HuH-7.5 (cell line): ENCODE measurements at regions not wholly inside any gene's neighbourhood (a gene's known extent, or its start where the extent isn't known, plus 50 kb on each side); places are given as distances from the start of the nearest gene placed in this dataset.
A peak's percentile ranks its signal among the peaks of the same experiment; 100 is the strongest.

Experiments
- DNase-seq: peaks from one replicate; pipeline ENCODE4 v3.0.0; 2011; ENCODE audit warnings: low spot score

GRCh38 chr6:141158740-141159139 lies 974.0 kb upstream of the GJE1 start:
- DNase-seq, result no peak

- DNase-seq, result no peak
These were observed 979.2 kb upstream of the GJE1 start for GRCh38 chr6:141153563-141153962.

- no peak for DNase-seq
These were observed 979.8 kb upstream of the GJE1 start for GRCh38 chr6:141152951-141153350.

- DNase-seq, result no peak
These were observed 980.9 kb upstream of the GJE1 start for GRCh38 chr6:141151710-141152417.

- DNase-seq, result no peak
These were observed 990.9 kb upstream of the GJE1 start for GRCh38 chr6:141141870-141142269.

DNA sequence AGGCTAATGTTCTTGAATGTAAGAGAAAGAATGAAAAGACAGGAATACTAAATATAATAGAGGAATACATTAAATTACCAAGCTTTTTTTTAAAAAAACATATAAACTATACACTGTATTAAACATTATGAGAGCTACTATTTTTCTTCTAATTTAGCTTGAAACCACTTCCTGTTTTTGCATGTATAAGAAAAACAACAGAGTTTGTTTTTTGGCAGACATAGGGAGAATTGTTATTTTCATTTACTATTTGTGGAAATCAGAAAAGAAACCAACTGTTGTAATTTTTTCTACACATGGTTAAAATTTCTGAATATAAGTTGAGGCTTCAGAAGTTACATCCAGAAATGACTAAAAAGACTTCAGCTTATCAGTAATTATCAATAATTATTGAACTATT lies 991.8 kb upstream of the GJE1 start:
- DNase-seq, result no peak

DNA sequence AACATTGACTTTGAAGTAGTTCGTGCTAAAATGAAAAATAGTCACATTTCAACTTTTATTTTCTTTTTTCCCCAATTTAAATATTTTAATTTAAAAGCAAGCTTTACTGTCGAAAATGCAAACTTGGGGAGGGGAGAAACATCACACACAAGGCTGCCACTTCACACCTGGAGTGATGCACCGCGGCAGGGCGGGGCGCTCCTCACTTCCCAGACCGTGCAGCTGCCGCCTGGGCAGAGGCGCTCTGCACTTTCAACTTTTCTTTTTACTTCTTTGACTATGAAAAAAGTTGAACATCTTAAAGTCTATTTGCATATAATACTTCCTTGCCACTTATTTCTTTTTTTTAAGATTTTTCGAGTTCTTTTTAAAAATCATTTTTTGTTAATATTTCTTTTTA lies 993.3 kb upstream of the GJE1 start:
- DNase-seq, result no peak

GRCh38 chr6:141134723-141135122 lies 998.0 kb upstream of the GJE1 start:
- DNase-seq, result no peak

DNA sequence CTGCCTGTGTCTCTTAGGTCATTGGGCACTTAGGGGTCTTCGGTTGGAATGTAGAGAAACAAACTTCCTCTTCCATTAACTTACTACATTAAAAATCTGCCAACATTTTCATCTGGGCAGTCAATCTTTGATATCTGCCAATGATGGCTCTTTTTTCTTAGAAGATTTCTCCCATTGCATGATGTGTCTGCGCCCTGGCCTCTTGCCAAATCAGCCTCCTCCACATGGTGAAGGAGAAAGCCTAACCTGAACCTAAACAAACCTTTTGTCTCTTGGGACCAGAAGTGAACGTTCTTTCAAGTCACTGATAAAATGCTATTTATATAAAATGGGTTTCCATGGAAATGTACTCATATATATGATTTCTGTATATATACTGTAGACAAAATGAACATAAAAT lies 998.9 kb upstream of the GJE1 start:
- DNase-seq, result no peak

GRCh38 chr6:141133346-141133745 lies 999.4 kb upstream of the GJE1 start:
- DNase-seq, result no peak

GRCh38 chr6:141131616-141132015 lies 1001.1 kb upstream of the GJE1 start:
- no peak for DNase-seq

GRCh38 chr6:141123497-141123896 lies 1009.2 kb upstream of the GJE1 start:
- no peak for DNase-seq

DNA sequence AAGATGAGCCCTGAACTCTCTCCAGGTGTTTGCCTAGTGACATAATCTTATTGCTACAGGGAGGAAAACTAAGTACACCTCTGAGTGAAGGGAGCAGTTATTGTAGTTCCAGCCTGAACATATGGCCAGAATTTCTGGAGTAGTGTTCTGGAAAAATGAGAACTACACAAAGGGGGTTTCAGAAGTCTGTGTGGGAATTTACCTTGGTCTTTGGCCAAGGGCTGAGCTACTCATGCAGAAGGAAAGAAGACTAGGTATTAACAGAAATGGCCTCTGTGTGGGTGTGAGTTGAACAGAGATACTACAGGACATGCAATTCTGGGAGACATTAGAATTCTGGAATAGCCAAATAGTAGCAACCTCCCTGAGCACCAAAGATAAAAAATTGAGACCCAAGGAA lies 1009.7 kb upstream of the GJE1 start:
- DNase-seq, result no peak

DNA sequence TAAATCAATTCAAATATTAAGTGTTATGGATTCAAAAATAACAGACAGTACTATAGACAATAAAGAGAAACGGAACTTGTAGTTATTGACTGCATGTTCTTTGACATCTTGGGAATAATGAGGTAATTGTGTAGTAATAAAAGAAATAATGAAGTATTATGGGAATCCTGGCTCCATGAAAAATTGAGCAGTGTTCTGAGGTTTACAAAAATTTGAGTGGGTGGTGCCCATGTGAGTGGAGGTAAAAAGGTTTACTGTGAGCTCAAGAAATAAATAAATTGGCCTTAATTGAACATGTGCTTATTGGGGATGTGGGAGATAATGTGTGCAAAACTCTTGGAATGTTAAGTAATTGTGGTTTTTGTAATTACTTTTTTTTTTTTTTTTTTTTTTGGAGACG lies 1013.7 kb upstream of the GJE1 start:
- DNase-seq, result no peak

- DNase-seq, result no peak
These were observed 1014.9 kb upstream of the GJE1 start for GRCh38 chr6:141117874-141118273.

GRCh38 chr6:141110481-141110880 lies 1022.2 kb upstream of the GJE1 start:
- no peak for DNase-seq

DNA sequence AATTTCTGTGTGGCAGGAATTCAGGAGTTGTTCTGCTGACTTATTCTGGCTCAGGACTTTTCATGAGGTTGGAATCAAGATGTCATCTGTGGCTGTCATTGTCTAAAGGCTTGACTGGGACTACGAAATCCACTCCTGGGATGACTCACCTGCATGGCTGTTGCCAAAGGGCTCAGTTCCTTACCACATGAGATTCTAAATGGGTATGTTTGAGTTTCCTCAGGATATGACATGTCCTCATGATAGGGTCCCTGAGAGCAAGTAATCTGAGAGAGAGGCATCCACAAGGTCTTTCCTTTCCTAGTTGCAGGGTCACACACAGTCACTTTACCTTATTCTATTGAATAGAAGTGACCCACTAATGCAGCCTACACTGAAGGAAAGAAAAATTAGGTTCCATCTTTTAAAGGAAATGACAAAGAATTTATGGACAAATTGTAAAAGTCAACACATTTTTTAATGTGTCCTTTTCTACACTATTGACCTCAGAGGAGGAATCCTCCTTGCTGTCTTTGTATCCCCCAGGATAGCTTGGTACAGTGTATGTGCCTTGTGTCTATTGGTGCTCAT lies 1025.0 kb upstream of the GJE1 start:
- DNase-seq, result no peak

DNA sequence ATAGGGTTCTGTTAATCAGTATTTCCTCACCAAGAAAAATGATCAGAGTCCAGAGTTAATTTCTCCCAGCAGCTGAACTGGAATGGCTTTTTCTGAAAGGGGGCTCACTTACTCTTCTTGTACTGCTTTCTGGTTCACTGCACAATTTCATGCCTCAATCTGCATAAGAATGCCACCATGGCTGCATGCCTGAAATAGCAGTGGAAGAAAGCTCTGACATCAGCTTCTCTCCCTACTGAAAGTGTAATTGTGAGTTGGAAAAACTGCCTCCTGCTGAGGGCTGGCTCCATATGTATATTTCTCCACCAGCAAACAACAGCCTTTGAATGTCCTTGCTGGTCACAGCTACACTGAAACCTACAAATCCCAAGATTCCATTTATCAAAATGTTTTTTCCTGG lies 1027.2 kb upstream of the GJE1 start:
- no peak for DNase-seq

DNA sequence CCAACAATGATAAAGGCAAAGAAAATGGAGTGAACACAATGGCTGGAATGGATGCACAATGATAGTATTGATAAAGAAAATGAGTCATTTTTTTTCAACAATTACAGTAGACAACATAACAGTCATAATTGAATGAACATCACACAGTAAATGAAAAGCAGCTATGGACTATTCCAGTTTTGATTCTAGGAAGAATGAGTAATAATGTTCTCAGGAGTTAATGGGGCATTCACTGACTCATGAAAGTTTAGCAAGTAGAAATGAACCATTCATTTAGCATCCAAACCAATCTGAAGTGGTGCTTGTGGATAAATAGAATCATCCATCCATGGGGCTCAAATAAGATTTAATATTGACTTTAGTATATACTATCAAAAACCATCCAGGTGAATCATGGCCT lies 1029.5 kb upstream of the GJE1 start:
- DNase-seq, result no peak

- DNase-seq, result no peak
These were observed 1035.3 kb upstream of the GJE1 start for GRCh38 chr6:141097471-141097870.

GRCh38 chr6:141095308-141095707 lies 1037.4 kb upstream of the GJE1 start:
- DNase-seq, result no peak

DNA sequence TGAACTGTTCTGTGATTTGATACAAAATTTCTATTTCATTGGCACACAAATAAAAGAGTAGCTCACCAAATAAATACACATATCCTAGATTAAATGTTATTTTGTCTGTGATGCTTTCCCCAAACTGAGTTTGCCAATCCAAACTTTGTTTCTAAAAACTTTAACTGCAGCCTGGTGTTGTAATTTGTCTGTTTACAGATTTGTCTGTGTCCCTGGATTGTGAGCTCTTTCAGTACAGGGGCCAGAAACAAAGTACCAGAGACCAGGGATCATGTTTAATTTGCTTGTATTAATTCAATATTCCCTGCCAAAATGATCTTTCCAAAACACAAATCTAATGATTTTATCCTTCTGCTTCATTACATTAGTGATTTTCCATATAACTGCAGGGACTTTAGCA lies 1044.6 kb upstream of the GJE1 start:
- DNase-seq, result no peak

DNA sequence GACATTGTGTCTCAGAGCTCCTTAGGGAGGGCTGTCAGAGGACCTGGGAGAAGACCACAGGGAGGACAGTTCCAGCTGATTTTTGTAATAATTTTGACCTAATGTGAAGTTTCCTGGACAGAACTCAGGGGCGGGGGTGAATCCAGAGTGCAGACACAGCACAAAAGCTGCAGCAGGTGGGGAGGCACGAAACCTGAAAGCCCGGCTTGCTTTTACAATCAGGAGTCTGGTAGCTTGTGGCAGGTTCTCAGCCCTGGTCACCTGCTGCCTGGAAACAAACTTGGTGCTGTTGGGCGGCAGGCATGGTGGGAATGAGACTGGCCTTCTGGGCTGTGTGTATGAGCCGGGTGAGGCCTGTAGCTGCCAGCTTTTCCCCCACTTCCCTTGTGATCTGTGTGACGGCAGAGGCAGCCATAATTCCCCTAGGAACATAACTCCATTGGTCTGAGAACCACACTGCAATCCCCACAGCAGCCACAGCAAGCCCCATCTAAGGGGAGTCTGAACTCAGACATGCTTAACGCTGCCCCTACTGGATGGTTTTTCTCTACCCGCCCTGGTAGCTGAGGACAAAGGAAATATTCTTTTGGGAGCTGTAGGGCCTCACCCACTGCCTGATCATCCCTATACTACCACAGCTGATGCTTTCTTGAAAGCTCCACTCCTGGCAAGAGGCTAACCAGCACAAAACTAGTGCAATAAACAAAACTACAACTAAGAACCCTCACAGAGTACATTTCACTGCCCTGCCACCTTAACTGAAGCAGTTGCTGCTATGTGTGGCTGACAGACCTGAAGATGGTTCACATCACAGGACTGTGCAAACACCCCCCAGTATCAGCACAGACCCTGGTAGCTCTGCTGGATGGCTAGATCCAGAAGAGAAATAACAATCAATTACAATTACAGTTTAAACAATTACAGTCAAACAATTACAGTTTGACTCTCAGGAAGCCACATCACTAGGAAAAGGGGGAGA lies 1055.1 kb upstream of the GJE1 start:
- peak; percentile 32 for DNase-seq
